NT2/D1 (cell line): ENCODE measurements at regions not wholly inside any gene's neighbourhood (a gene's known extent, or its start where the extent isn't known, plus 50 kb on each side); places are given as distances from the start of the nearest gene placed in this dataset.

Source experiments
- SUZ12 ChIP-seq: IDR thresholded peaks from 2 replicates; pipeline ENCODE4 v1.6.1; 2011; ENCODE audit not compliant: insufficient read length, insufficient read depth; ENCODE audit errors: extremely low read depth
- YY1 ChIP-seq: IDR thresholded peaks from 2 replicates; pipeline ENCODE4 v1.6.1; 2011; ENCODE audit not compliant: insufficient read length, insufficient read depth
- ZNF274 ChIP-seq: IDR thresholded peaks from 2 replicates; pipeline ENCODE4 v1.6.1; 2011; ENCODE audit warnings: mild to moderate bottlenecking, low read depth, low read length

- TF ChIP-seq ZNF274 = no peak
- TF ChIP-seq SUZ12 = no peak
- no peak for TF ChIP-seq YY1
Observed at GRCh38 chr4:41866799-41867677, 68.2 kb upstream of the TMEM33 start.
